ENCODE measurements at regions not wholly inside any gene's neighbourhood (a gene's known extent, or its start where the extent isn't known, plus 50 kb on each side); places are given as distances from the start of the nearest gene placed in this dataset.

DNA sequence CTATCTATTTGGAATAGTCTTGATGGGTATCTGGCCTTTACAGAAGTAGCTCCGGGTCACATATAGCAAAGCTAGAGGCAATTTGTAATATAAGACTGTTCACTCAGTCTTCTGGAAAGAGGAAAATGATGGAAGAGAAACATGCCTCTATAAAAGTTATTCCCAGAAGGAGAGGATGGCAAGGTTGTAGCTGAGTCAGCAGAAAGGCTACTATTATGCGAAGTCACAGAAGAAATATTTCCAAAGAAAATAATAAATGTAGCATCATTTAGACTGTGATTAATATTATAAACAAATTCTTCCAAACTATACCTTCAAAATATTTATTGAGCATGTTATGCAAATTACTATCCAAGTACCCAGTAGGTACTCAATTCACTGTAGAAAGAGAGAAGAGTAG is 1027.7 kb upstream of the TMEFF2 start:
- TF ChIP-seq, protein P1, sequence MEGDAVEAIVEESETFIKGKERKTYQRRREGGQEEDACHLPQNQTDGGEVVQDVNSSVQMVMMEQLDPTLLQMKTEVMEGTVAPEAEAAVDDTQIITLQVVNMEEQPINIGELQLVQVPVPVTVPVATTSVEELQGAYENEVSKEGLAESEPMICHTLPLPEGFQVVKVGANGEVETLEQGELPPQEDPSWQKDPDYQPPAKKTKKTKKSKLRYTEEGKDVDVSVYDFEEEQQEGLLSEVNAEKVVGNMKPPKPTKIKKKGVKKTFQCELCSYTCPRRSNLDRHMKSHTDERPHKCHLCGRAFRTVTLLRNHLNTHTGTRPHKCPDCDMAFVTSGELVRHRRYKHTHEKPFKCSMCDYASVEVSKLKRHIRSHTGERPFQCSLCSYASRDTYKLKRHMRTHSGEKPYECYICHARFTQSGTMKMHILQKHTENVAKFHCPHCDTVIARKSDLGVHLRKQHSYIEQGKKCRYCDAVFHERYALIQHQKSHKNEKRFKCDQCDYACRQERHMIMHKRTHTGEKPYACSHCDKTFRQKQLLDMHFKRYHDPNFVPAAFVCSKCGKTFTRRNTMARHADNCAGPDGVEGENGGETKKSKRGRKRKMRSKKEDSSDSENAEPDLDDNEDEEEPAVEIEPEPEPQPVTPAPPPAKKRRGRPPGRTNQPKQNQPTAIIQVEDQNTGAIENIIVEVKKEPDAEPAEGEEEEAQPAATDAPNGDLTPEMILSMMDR (IDR thresholded peaks at IDR 0.05 in 8 of 11, conservative IDR thresholded peaks at IDR 0.05 in 3 of 11): no peak
- TF ChIP-seq POLR2A (IDR thresholded peaks at IDR 0.05) (no peak), POLR2AphosphoS5 (IDR thresholded peaks at IDR 0.05) (no peak)

Measured in spleen (tissue), 7 donors.